A549 (cell line): ENCODE measurements at regions not wholly inside any gene's neighbourhood (a gene's known extent, or its start where the extent isn't known, plus 50 kb on each side); places are given as distances from the start of the nearest gene placed in this dataset.
"Not testable (repeated sequence)": the region's sequence is repeated elsewhere in the genome, so short reads cannot be mapped to it uniquely, and the experiment has no call there.

Experiments used
- EP300 ChIP-seq, 2 experiments: fragments of >200 bp; sonication (Bioruptor Twin); formaldehyde crosslinking; IDR thresholded peaks; 2 replicates in 1 of 2; 3 replicates in 1 of 2; pipeline ENCODE4 v1.6.1; 2016 to 2017
- HDAC2 ChIP-seq: fragments of 200-600 bp; sonication (generic); IDR thresholded peaks from 2 replicates; pipeline ENCODE4 v1.6.1; 2016
- PBX3 ChIP-seq: IDR thresholded peaks from 2 replicates; pipeline ENCODE4 v1.6.1; 2012
- RAD21 ChIP-seq, 2 experiments: fragments of >200 bp in 1 of 2; sonication (Bioruptor Twin) in 1 of 2; formaldehyde crosslinking in 1 of 2; IDR thresholded peaks in 1 of 2; conservative IDR thresholded peaks in 1 of 2; 2 replicates in 1 of 2; 3 replicates in 1 of 2; pipeline ENCODE4 v1.6.1; 2012 to 2018; ENCODE audit warnings: inconsistent platforms in 1 of 2

- not testable (repeated sequence) for TF ChIP-seq RAD21 (conservative IDR thresholded peaks at IDR 0.05 in 1 of 2, IDR thresholded peaks at IDR 0.05 in 1 of 2); HDAC2; EP300 (IDR thresholded peaks at IDR 0.05); PBX3
These were observed 370.8 kb upstream of the SOX1 start for GRCh38 chr13:111696121-111696520.
